ACHN (cell line): ENCODE measurements at regions not wholly inside any gene's neighbourhood (a gene's known extent, or its start where the extent isn't known, plus 50 kb on each side); places are given as distances from the start of the nearest gene placed in this dataset.

Experiments
- DNase-seq: peaks from one replicate; pipeline ENCODE4 v3.0.0-alpha.2; 2015
- in situ Hi-C: cut with HindIII; loops from 2 replicates; pipeline ENCODE4 v1.10.0; 2017; ENCODE audit warnings: low sequenced_read_pairs, low pct_ligation_motif_present, low pct_unique_long_range_greater_than_20kb

DNA sequence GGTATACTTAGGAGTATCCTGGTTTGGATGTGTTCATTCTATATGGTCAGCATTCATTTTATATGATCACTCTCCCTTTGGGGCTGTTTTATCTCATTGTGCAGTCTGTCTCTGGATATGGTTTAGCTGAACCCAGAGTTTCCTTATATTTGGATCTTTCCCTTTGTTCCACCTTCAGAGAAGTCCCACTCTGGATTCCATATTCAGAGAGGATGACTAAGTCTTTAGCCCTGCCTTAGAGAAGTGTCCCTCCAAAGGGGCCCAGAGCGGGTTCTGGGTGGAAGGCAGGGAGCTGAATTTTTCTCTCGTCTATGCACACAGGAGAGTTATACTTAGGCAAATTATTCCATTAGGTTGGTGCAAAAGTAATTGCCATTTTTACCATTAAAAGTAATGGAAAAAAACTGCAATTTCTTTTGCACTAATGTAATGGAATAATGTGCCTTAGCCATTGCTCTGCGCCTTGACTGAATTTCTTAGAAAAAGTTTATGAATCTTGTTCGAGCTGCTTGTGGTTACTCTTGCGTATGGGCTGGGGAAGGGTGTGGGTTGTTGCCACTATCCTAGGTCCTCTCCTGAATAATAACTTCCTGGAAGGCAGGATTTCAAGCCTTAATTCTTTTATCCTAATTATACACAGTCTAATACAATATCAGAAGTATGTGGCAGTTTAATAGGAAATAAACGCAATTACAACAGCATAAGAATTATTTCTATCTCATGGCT, 74.2 kb upstream of the MTPN start:
- no peak for DNase-seq
- in situ Hi-C loops, result no loop called here

DNA sequence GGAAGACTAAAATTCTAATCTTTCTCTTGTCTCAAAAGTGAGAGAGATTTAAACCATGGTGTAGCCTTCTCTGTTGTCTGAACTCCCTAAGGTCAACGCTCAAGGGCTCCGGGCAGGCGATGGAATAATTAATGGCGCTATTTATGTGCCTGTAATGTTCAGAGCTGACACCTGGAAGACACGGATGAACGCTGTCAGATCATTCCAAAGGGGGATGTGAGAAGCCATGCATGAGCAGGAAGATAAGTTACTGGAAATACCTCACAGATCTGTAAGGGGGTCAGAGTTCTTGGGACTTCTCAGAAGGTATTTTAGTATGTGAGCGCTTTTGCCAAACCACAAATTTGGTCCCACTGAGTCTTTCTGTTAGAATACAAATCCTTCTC, 73.3 kb upstream of the MTPN start:
- no peak for DNase-seq
- in situ Hi-C loops, result no loop called here

DNA sequence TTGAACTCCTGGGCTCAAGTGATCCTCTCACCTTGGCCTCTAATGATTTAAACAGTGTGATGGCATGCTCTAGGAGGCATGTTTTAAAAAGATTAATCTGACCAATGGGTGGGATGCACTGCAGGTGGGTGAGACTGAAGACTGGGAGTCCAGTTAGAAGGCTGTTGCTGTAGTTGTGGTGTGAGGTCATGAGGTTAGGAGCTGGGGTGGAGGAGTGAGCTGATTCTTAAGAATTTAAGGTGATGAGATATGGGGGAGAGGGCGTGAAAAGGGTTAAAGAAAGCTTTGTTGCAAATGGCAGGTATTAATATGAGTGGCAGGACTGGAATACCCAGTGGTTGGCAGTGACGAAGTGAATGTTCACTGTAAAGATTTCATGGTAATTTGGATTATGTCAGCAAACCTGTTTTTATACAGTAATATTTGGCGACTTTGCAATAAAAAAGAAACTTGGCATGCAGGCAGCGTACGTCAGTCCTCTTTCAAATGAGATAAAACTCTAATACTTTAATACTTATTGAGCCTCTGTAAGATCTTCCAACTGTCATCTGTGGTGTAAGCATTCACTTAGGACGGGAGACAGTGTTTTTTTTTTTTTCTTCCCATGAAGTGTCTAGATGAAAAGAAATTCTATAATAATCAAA, 72.8 kb upstream of the MTPN start:
- DNase-seq, result no peak
- in situ Hi-C loops, result no loop called here

DNA sequence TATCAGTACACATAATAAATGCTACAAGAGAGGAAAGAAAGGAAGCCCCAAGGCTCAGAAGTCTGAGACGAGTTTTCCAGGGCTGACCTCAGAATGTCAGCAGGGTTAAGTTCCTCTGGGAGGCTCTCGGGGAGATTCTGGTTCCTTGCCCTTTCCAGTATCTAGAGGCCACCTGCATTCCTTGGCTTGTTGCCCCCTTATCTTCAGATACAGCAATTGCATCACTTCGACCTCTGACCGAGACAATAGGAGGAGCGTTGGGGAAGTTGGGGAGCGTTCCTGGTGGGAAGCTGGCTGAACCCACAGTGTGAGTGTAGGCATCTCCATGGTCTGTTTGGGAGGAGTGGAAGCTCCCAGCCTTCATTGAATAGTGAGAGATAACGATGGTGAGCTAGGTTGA, 72.0 kb upstream of the MTPN start:
- in situ Hi-C loops, result no loop called here
- no peak for DNase-seq

DNA sequence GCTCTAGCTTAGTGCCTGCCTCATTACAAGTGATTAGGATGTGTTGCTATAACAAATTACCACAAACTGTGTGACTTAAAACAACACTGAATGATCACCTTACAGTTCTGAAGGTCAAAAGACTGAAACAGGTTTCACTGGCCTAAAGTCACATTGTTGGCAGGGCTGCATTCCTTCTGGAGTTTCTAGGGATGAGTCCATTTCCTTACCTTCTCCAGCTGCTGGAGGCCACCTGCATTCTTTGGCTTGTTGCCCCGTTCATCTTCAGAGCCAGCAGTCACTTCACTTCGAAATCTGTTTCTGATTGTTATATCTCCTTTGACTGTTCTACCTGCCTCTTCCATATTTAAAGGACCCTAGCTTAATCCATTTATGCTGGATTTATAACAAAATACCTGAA, 69.4 kb upstream of the MTPN start:
- DNase-seq, result no peak
- in situ Hi-C loops, result no loop called here

DNA sequence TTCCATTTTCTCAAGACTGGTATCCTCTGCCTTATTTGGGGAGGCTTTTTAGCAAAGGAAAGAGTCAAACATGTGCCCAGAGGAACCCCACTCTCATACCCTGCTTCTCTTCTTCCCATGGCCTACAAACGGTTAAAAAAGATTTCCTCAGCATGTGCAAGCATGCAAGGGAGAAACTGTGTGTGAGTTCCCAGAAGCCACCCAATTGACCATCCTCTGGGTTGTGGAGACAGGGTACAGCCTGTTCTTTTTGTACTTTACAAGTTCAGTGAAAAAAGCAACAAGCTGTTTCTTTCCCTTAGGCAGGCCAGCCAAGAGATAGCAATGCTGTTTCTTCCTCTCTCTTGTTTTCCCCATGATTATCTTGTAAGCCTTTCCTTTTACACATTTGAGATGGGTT, 68.8 kb upstream of the MTPN start:
- DNase-seq, result no peak
- in situ Hi-C loops, result no loop called here

DNA sequence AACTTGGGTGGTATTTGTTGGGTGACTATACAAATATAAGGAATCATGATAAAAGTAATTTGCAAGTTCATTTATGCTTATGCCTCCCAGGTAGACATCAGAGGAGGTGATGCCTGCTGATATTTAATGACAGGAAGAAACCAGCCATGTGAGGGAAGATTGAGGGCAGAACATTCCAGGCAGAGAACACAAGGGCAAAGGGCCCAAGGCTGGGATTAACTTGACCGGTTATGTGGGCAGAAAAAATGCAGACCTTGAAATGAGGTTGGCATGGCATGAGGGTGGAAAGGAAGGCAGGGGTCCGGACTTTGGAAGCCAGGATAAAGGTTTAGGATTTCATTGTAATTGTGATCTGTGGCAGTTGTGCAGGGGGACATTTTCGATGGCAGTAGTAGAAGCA, 68.0 kb upstream of the MTPN start:
- in situ Hi-C loops, result no loop called here
- DNase-seq, result no peak

DNA sequence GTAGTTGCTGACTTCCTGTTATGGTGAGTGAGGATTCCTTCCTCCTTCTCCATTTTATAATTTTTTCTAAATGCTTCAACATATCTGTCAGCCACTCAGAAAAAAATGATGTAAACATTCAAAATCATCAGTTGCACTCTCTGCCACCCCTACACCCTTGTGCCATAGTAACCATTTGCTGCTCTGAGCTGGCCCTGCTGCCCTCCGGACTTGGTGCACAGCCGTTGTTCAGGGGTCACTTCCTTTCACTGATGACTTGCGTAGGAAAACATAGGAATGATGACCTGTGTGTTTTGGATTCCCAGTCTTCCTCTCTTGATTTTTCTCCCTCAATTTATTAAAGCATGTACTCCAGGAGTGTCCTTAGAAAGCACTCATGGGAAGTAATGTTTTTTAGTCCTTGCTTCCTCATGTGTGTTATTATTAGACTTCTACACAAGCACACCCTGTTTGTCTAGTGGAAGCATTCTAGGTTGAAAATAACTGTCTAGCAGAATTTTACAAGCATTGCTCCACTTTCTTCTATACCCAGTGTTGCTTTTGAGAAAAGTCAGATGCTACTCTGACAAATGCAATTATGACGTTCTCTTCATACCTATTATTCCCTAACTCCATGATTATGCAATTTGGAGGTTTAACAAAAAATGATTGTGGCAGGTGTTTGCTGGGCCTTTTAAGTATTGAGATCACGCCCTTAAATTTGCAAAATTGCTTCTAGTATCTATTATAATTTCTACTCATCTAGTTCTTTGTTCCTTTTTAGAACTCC, 62.6 kb upstream of the MTPN start:
- in situ Hi-C loops, result no loop called here
- no peak for DNase-seq

DNA sequence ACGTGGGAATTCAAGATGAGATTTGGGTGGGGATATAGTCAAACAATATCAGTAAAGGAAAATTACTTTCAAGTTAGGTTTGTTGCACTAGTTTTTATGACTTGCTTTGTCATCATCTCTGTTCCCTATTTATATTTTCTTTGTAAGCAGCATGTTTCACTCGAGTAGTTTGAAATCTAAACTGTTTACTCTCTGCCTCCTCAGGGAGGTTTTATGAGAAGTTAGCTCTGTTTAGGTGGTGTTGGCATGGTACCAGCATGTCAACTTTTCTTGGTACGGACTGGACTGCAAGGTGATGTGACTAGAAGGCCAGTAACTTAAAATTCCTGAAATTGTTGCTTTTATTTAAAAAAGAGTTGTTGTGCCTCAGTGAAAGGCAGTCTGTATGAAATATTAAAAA, 59.2 kb upstream of the MTPN start:
- DNase-seq, result no peak
- in situ Hi-C loops, result no loop called here

DNA sequence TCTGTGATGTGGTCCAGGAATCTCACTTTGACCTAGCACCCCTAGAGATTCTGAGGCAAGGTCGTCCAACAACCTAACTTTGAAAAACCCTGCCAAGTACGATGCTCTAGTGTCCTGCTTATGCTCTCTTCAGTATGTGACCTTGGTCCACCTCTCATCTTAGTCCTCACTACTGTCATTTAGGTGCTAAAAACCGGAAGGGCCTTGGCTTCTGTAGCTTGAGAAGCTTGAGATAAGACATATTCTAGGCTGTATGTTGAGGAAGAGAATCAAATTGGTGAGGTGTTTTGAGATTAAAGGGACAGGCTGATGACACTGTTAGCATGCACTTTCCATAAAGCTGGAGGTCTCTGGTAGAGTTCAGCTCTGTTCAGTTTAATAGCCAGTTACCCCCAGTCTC, 57.0 kb upstream of the MTPN start:
- in situ Hi-C loops, result no loop called here
- no peak for DNase-seq

DNA sequence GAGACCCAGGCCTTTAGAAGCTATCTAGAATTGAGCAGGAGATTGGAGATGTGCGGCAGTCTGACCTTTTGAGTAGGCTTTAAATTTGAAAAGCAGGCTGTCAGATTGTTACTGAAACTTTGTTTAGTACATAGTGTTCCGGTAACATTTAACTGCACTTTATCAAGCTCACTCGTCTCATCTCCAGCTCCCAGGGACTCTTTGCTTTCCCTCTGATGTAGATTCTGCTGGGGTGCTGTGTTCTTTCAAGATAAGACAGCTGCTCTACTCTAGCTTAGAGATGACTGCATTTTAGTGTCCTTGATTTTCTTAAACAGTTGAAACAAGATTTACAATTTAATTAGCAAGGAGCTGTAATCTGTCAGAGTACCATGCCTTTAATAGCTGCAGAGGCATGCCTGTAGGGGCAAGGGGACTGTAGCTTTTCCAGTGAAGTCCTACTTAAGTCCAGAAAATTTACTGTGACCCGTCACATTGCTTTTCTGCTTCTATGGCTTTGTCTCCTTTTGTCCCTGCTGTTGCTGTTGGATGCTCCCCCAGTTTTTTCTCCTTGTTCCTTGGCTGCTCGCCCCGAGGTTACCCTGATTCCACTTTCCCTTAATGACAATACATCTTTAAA, 56.4 kb upstream of the MTPN start:
- in situ Hi-C loops, result no loop called here
- no peak for DNase-seq

DNA sequence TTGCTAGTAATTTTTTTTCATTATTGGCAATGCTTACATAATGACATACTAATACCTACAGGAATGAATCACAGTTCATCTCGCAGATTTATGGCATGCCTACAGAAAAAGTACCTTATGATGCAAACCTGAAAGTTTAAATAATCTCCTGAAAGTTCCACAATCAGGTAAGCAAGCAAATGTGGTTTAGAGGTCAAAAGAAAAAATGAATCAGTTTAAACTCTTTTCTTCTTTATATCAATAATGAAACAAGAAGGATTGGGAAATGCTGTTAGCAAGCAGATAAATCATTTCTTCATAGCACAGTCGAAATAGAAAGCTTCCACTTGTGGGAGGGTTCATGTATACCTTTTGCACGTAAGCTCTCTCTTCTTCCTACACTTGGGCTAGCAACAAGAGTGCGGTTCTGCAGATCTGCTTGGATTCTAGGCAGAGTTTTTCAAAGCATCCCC, 53.7 kb upstream of the MTPN start:
- DNase-seq, result no peak
- in situ Hi-C loops, result no loop called here

DNA sequence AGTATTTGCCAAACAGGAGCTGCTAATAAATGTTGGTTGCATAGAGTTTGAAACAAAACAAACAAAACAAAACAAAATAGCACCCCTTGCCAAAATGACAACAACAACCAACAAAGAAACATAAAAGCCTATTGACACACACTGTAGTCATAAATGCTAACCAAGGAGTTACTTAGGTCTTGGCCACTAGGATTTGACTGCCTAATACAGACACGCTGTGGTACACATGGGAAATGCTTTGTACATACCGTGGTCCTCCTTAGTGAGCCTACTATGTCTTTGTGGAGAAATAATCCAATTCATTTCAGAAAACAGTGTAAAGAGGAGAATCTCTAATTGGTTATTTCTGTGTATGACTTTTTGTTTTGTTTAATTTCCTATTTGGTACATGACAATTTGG, 53.2 kb upstream of the MTPN start:
- in situ Hi-C loops, result no loop called here
- no peak for DNase-seq

DNA sequence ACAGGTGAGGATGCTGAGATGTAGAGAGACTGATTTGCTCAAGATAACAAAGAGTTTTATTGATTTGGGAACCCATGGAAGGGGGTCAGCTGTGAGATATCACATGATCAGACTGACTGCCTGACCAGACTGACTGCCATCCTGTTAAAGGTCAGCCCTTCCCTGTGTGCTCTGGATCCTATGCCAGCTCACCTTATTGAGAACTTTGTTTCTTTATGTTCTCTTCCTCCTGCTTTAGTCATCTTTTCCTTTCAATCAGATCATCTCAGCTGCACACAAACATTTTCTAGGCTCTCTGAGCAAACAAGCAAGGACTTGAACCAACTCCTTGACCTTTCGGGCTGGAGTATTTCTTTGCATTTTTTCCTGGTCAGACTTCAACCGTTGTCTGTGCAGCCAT, 50.0 kb upstream of the MTPN start:
- DNase-seq, result no peak
- in situ Hi-C loops, result no loop called here
